ENCODE measurements at regions not wholly inside any gene's neighbourhood (a gene's known extent, or its start where the extent isn't known, plus 50 kb on each side); places are given as distances from the start of the nearest gene placed in this dataset.

- H3K27ac Mint-ChIP-seq: no peak overlapping the region
- DNase-seq: no peak
- H3K27me3 Mint-ChIP-seq (ENCODE audit: insufficient read depth): peaks cover 49% of the 10 kb centered on the region
- H3K9me3 Mint-ChIP-seq: peaks cover 8% of the 10 kb centered on the region; the same call in 1 of the 2 replicates
- no peaks in the 10 kb centered on the region for H3K36me3 Mint-ChIP-seq (ENCODE audit: low read depth)
- TF ChIP-seq CTCF (IDR thresholded peaks at IDR 0.05): no peak
- H3K4me3 Mint-ChIP-seq: no peak overlapping the region
- no peaks in the 10 kb centered on the region; the same call in 1 of the 2 replicates for H3K4me1 Mint-ChIP-seq (ENCODE audit: low read depth)
Measured at GRCh38 chr10:29205787-29206186, 83.1 kb upstream of the LYZL1 start.

DNA sequence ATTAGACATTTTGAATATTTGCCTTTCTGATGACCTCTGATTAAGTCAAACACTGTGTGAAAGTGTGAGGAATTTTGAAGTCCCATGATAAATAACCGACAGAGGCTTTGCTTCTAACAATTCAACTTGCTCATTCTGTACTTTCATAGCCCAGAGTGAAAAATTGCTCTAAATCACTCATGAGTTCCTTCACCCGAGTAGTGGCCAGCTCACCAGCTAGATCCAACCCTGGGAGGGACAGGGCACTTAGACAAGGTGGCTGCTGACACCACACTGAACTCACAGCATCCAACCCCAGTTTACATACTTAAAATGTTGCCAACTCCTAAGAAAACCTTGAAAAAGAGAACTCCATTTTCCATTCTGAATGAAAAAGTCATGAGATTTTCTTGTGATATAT, 80.0 kb upstream of the LYZL1 start:
- Mint-ChIP-seq H3K4me3 (no peak overlapping the region), H3K36me3 (ENCODE audit: low read depth) (no peaks in the 10 kb centered on the region), H3K27me3 (ENCODE audit: insufficient read depth) (peaks cover 30% of the 10 kb centered on the region), H3K27ac (no peak overlapping the region), H3K4me1 (ENCODE audit: low read depth) (no peaks in the 10 kb centered on the region; the same call in 1 of the 2 replicates), H3K9me3 (peaks cover 8% of the 10 kb centered on the region; the same call in 1 of the 2 replicates)
- no peak for DNase-seq
- no peak for TF ChIP-seq CTCF (IDR thresholded peaks at IDR 0.05)

DNA sequence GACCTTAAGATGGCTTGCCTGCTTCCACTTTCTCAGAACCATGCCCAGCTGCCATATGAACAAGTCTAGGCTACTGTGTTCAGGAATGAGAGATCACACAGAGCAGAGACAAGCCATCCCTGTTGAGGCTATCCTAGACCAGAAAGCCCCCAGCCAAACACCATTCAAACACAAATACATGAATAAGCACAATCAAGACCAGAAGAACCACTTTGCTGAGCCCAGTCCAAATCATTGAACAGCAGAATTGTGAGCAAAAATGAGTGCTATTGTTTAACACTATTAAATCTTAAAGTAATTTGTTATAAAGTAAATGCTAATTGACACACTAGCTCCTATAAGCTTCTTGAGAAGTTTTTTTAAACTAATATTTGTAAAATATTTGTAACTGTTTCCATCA, 79.0 kb upstream of the LYZL1 start:
- no peak overlapping the region for H3K27ac Mint-ChIP-seq
- H3K4me3 Mint-ChIP-seq: no peak overlapping the region
- H3K36me3 Mint-ChIP-seq (ENCODE audit: low read depth): no peaks in the 10 kb centered on the region
- no peak for TF ChIP-seq CTCF (IDR thresholded peaks at IDR 0.05)
- H3K4me1 Mint-ChIP-seq (ENCODE audit: low read depth): no peaks in the 10 kb centered on the region; the same call in 1 of the 2 replicates
- no peak for DNase-seq
- peaks cover 8% of the 10 kb centered on the region; the same call in 1 of the 2 replicates for H3K9me3 Mint-ChIP-seq
- H3K27me3 Mint-ChIP-seq (ENCODE audit: insufficient read depth): peaks cover 20% of the 10 kb centered on the region

- H3K27ac Mint-ChIP-seq: no peak overlapping the region
- no peaks in the 10 kb centered on the region; the same call in 1 of the 2 replicates for H3K4me1 Mint-ChIP-seq (ENCODE audit: low read depth)
- H3K27me3 Mint-ChIP-seq (ENCODE audit: insufficient read depth): peaks cover 23% of the 10 kb centered on the region
- no peak for TF ChIP-seq CTCF (IDR thresholded peaks at IDR 0.05)
- DNase-seq: no peak
- no peak overlapping the region for H3K4me3 Mint-ChIP-seq
- H3K9me3 Mint-ChIP-seq: peaks cover 8% of the 10 kb centered on the region; the same call in 1 of the 2 replicates
- no peaks in the 10 kb centered on the region for H3K36me3 Mint-ChIP-seq (ENCODE audit: low read depth)
Measured at GRCh38 chr10:29210266-29210868, 78.5 kb upstream of the LYZL1 start.

DNA sequence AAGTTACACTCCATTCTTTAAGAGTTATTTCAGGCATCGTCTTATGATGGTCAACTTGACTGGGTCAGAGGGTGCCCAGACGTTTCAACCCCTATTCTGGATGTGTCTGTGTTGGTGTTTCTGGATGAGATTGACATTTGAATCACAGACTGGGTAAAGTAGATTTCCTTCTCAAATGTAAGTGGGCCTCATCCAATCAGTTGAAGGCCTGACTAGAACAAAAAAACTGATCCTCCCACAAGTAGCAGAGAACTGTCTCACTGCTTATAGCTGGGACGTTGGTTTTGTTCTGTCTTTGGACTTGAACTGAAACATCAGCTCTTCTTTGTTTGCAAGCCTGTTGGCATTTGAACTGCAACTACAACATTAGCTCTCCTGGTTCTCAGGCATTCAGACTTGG, 76.3 kb upstream of the LYZL1 start:
- no peak for TF ChIP-seq CTCF (IDR thresholded peaks at IDR 0.05)
- H3K4me3 Mint-ChIP-seq: no peak overlapping the region
- H3K27ac Mint-ChIP-seq: no peak overlapping the region
- peaks cover 8% of the 10 kb centered on the region; the same call in 1 of the 2 replicates for H3K9me3 Mint-ChIP-seq
- no peak for DNase-seq
- peaks cover 12% of the 10 kb centered on the region for H3K27me3 Mint-ChIP-seq (ENCODE audit: insufficient read depth)
- no peaks in the 10 kb centered on the region for H3K36me3 Mint-ChIP-seq (ENCODE audit: low read depth)
- H3K4me1 Mint-ChIP-seq (ENCODE audit: low read depth): no peaks in the 10 kb centered on the region

Measured in HFFc6 (cell line).